ENCODE measurements at regions not wholly inside any gene's neighbourhood (a gene's known extent, or its start where the extent isn't known, plus 50 kb on each side); places are given as distances from the start of the nearest gene placed in this dataset.

DNA sequence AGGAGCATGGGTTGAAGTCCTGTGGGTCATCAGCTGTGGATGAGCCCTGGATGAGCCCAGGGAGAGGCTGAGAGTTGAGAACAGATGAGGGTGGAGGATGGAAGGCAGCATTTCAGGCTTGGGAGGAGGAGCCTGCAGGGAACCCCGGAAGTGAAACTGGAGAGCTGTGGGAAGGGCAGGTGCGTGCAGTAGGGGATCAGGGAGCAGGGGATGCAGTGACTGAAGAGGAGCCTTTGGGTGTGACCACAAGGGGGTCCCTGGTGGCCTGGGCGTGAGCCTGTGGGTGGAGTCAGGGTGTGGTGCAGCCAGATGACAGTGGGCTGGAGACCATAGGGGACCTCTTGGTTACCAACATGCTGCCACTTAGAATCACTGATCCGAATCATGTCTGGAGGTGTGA, 115.5 kb downstream of the PAPOLA start:
- DNase-seq: no peak

DNA sequence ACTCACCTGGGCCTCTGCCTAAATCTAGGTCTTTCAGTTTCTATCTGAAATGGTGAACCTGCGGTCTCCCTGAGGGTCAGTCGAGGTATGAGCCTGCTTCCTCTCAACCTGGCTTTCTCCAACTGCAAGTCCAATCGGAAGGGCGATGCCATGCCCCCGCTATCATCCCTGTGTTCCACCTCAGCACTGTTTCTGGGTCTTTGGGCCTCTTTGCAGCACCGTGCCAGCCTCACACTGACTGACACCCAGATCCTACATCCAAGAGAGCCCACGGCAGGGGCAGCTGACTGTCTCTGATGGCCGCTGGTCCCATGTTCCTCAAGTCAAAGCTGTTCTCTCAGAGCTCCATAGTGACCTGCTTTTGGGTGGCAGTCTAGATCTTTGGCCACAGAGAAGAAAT, 120.7 kb downstream of the PAPOLA start:
- no peak for DNase-seq

DNA sequence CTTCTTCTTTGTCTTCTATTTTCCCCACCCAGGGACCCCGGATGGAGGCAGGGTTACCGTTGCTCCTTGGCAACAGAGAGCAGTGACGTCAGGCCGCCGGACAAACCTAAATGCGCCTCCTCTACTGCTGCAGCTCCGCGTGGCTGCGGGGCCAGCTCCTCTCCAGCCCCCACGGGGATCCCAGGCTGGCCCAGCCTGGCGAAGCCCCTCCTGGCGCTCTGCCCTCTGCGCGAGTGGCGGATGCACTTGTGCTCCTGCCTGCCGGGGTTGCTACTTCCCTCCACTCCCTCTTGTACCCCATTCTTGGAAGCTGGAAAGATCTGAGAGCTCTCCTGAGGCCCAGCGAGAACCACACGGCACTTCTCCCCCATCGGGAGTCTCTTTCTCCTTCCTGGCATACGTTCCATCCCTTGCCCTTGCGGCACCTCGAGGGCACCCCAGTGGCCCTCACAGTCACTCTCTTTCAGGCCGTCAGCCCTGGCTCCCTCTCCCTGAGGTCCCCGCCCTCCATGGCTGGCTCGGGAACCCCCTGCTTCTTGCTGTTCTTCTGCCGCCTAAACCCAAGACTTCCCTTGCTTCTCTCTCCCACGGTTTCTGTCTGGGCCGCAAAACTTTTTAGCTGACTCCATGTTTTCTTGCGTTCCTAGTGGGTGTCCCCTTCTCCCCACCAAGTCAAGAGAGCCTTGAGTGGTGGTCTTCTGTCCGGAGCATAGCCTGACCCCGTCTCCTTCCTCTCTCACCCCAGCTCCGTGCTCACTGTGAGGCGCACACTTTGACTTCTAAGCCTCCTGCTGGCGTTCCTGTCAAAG, 121.7 kb downstream of the PAPOLA start:
- no peak for DNase-seq

GRCh38 chr14:96624661-96625425, 122.7 kb downstream of the PAPOLA start:
- no peak for DNase-seq

DNA sequence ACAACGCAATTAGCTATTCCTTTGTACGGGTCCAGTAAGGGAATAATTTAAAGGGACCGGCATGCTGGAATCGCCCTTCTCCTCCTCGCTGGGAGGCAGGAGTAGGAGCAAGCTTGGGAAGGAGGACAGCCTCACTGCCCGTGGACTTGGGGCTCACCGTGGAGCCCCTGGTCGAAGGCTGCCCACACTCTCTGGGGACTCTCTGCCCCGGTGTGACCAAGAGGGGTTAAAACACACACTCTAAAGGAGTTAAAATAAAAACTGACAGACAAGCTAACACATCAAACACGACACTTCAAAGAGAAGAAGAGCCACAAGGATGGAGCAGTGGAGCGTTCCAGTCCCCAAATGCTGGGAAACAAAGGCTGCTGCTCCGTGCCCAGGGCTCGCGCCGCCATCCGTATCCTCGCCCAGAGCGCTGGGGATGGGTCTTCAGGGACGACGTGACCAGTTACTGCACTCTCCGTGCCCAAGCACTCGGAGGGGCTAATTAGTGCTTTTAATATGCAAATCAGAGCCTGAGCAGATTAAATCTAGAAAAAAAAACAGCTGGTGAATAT, 123.3 kb downstream of the PAPOLA start:
- no peak for DNase-seq

DNA sequence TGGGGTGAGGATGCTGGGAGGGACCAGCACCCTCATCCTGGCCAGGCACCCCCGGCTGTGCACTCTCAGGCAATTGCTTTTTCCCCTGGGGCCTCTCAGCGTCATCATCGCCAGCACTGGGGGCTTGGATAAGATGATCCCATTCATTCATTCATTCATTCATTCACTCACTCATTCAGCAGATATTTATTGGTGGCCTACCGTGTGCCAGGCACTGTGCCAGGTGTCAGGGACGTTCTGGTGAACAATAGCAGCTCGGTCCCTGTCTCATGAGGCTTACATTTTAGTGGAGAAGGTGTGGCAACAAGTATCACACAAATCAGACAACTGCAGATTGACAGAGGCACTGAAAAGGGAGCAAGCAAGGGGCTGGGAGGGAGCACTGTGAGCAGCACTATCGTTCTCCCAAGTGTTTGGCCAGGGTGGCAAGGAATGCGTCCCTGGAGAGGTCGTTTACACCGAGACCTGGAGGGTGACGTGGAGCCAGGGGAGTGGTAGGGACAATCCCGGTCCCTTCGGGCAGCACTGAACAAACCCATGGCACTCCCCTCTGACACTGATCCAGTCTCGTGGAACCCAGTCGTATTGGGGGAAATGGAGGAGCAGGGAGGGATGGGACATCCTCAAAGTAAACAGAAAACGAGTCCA, 124.1 kb downstream of the PAPOLA start:
- DNase-seq: no peak

- no peak for DNase-seq
These were observed 124.7 kb downstream of the PAPOLA start for GRCh38 chr14:96626916-96627315.

DNA sequence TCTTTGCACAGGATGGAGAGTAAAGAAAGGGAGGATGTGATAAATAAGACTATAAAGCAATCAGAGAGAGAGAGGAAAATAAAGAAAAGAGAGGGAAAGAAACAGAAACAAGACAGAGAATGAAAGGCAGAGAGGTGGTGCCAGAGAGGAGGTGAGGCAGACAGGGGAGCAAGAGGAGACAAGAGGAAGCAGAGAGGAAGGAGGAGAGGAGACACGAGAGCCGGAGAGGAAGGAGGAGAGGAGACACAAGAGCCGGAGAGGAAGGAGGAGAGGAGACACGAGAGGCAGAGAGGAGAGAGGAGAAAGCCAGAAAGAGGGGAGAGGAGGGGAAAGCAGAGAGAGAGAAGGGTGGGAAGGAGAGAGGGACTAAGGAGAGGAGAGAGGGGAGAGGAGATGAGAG, 125.2 kb downstream of the PAPOLA start:
- DNase-seq: no peak

DNA sequence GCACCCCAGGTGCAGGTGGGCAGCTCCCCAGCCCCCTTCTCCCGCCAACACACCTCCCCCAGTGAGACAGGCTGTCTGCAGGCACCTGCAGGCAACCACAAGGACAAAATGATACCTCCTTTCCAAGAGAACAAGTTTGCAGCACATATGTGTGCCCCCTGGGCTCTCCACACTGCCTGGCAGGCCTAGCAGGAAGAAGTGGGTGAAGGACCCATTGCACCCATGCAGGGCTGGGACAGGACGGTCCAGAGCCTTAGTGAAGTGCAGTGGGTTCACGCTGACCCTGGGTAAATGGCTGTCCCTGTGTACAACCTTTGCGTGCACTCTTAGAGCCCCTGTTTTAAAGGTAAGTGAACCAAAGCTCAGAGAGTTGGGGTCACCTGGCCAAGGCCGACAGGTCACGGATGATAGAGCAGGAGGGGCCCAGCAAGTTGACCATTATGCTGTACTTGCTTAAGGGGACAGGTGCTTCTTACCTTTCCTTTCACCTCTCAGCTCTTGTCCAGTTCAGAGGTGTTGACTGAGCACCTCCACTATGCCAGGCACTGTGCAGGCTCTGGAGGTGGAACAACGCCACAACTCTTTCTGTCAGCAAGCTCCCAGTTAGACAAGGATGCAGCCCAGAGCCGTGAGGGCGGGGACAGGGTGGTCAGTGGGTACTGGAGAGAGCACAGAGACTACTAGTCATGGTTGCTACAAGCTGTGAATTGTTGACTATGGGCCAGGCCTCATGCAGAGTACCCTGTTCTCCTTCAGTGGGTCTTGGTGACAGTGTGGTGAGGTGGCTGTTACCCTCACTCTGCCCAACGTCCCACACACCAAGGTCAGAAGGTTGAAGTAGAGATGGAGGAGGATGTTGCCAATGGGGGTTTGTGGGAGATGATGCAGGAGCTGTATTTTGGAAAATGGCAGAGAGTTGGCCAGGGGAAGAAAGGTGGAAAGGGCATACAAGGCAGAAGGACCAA, 125.9 kb downstream of the PAPOLA start:
- DNase-seq: no peak

DNA sequence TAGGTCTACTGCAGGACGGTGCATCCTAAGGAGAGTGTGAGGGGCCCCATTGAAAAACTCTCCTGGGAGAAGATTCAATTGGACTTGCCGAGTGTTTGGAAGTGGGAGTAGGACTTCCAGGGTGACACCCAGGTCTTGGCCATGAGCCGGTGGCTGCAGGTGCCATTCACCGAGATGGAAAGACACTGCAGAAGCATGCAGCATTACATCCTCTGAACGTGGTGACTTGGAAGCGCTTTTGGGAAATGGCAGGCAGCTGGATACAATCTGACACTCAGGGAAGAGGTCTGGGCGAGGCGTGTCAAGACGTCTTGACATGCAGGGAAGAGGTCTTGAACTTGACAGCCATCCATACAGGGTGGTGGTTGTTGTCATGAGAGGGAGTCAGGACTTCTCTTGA, 126.9 kb downstream of the PAPOLA start:
- no peak for DNase-seq

DNA sequence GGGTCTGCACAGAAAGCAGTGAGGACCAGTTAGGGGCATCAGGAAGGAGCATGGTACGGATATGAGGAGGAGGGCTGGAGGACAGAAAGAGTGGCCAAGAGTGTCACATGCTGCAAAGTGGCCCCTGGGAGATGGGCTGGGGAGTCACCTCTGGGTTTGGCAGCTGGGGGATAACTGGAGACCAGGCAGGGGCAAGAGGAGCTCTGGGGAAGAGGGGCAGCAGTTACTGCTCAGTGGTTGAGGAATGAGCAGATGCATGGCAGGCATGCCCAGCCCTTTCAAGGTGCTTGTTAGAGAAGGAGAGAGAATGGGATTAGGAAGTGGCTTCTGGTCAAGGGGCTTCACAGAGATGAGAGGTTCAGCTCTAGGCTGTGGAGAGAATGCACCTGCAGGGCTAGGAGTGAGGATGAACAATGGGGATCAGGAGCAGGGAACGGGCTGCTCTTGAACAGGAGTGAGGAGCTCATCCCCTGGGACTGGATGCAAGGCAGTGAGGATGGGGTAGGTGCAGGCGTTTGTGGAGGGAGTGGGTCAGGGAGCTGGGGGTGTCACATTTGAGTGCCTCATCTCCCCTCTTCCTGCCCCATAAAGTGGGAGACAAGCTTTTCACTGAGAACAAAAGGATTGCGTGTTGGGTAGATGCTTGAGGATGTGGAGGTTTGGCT, 127.5 kb downstream of the PAPOLA start:
- no peak for DNase-seq

- no peak for DNase-seq
These were observed 128.1 kb downstream of the PAPOLA start for GRCh38 chr14:96630281-96630680.

DNA sequence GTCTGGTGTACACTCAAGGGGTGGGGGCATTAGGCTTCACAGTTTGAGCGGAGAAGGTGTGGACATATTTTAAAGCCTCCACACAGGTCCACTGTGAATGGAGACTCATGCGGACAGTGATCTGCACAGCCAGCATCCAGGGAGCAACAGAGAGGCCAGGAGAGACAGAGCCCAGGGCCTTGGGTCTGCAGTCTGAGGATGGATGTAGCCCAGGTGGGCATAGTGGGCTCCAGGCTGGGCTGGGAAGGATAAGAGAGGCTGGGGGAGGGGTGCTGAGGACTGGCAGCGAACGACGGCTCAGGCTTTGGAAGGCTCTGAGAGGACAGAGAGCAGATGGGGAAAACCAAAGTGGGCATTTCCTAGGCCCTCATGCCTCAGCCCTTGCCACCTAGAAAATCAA, 128.8 kb downstream of the PAPOLA start:
- DNase-seq: no peak

DNA sequence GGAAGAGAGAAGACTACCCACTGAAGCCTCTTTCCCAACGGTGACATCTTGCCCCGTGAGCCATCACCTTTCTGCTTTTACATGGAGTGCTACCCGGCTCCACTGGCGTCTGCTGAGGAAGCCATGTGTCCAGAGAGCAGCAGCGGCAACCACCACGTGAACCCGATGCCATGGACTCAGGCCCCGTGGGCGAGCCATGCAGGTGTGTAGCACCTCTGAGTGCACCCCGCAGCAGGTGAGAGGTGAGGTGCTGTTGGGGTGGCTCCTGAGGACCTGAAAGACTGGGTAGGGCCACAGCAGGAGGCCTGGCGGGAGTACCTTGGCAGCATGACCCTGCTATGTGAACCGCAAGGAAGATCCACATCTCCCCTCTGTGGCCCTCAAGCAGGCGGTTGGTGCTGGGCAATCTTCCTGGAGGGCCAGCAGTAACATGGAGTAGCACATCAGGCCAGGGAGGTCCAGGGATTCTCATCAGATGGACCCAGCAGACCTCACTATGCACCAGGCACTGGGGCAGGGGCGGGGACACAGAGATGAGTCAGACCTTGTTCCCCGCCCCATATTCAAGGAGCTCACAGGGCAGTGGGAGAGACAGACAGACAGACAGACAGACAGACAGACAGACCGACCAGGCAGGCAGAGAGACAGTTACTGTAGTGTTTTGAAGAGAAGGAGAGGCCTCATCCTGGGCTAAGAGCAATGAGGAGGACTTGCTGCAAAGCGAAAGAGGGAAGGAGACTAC, 129.6 kb downstream of the PAPOLA start:
- no peak for DNase-seq

DNA sequence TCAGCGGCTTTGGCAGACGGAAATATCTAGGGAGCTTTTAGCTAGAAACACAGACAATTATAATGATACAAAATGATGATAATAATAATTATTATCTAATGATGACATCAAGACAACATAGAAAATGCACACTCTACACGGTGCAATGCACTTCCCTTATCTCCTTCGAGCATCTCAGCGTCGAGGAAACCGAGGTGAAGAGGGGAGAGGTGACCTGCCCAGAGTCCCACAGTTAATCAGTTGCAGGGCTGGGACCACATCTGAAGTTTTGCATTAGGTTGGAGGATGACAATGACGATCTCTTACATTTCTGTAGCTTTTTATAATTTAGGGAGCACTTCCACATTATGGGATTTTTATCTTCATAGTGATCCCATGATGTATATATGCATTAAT, 130.2 kb downstream of the PAPOLA start:
- no peak for DNase-seq

DNA sequence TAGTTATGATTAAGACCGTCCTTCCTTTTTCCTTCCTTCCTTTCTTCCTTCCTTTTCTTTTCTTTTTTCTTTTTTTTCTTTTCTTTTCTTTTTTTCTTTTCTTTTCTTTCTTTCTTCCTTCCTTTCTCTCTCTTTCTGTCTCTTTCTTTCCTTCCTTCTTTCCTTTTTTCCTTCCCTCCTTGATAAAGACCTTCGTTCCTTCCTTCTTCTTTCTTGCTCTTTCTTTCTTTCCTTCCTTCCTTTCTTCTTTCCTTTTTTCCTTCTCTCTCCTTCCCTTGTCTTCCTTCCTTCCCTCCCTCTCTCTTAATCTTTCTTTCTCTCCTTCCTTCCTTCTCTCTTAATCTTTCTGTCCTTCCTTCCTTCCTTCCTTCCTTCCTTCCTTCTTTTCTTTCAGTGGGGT, 130.9 kb downstream of the PAPOLA start:
- no peak for DNase-seq

DNA sequence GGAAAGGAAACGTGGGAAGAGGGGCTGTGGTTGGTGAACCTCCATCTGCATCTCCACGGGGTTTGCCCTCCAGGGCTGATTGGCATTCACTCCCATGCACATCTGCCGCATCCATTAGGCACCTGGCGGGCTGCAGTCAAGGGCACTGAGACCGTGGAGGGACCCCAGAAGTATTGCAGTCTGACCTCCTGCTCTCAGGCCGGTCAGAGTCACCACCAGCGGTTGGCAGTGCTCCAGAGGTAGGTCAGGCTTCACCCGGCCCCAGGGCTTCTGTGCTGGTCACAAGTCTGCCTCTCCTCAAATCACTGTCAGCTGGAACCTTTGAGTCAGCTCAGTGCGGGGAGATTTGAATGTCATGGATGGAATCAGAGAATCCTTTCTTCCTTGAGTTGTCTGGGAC, 132.3 kb downstream of the PAPOLA start:
- DNase-seq: no peak

DNA sequence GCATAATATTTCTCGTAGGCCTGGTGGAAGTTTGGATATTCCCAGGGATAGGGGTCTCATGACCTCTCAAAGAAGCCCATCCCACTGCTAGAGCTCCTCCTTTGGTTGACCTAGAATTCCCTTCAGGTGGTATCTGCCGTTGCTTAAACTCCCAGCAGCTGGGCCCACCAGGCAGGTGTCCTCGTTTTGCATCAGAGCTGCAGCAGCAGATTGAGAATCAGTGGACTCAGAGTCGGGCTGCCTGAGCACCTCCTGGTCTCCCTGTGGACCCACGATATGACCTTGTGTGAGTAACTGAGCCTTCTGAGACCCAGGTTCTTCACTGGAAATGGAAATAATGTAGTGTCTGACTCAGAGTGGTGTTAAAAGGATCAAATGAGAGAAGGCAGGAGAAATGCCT, 132.7 kb downstream of the PAPOLA start:
- no peak for DNase-seq

GRCh38 chr14:96635850-96636249, 133.7 kb downstream of the PAPOLA start:
- no peak for DNase-seq

GRCh38 chr14:96637521-96637920, 135.3 kb downstream of the PAPOLA start:
- DNase-seq: no peak

All from NCI-H774 (cell line).